AG04450 (cell line): ENCODE measurements at regions not wholly inside any gene's neighbourhood (a gene's known extent, or its start where the extent isn't known, plus 50 kb on each side); places are given as distances from the start of the nearest gene placed in this dataset. TPM values are rescaled to one million over a fixed set of nuclear protein-coding genes. Genes with fewer than 3 reads are reported as not detected.

ENCODE experiments used
- CTCF ChIA-PET: fragments of 300-600, 350-600 bp; formaldehyde crosslinking; extraction: SDS; loops from one replicate; lab custom pipeline; 2022; ENCODE audit warnings: antibody characterized with exemption, inconsistent platforms; lab: Charles Lee
- POLR2A ChIA-PET: fragments of 350-600 bp; formaldehyde crosslinking; extraction: SDS; loops from one replicate; lab custom pipeline; 2021; ENCODE audit warnings: antibody characterized with exemption, inconsistent platforms; lab: Yijun Ruan, JAX
- DNase-seq: peaks from one replicate; pipeline ENCODE4 v3.0.0-alpha.2; 2011; ENCODE audit warnings: low read depth, low spot score
- H3K27ac ChIP-seq: one replicate; pipeline ENCODE4 v1.5.1; 2012; ENCODE audit warnings: low read depth, low read length, control low read depth
- H3K27me3 ChIP-seq: one replicate; pipeline ENCODE4 v1.6.0; 2012; ENCODE audit warnings: low read length; ENCODE audit not compliant: control insufficient read depth, insufficient read depth
- H3K4me3 ChIP-seq: 2 replicates; pipeline ENCODE4 v1.5.1; 2011; ENCODE audit warnings: mild to moderate bottlenecking, low read depth, low read length, control low read depth
- H3K9me3 ChIP-seq: 2 replicates; pipeline ENCODE4 v1.5.1; 2012; ENCODE audit warnings: low read length; ENCODE audit not compliant: control insufficient read depth, insufficient read depth
- small RNA-seq: library from RNA; depleted of rRNA; stranded (forward); fragments of <200 nt; gene quantifications from one replicate; pipeline ENCODE3, GENCODE V24; 2012; ENCODE audit warnings: low read depth; ENCODE audit not compliant: insufficient read length
- TF ChIP-seq, protein P1 (sequence below): IDR thresholded peaks from 2 replicates; pipeline ENCODE4 v1.5.1; 2011; ENCODE audit warnings: low read depth, low read length, control low read depth, inconsistent platforms

- POLR2A ChIA-PET: no interaction called here
- TF ChIP-seq, protein P1, sequence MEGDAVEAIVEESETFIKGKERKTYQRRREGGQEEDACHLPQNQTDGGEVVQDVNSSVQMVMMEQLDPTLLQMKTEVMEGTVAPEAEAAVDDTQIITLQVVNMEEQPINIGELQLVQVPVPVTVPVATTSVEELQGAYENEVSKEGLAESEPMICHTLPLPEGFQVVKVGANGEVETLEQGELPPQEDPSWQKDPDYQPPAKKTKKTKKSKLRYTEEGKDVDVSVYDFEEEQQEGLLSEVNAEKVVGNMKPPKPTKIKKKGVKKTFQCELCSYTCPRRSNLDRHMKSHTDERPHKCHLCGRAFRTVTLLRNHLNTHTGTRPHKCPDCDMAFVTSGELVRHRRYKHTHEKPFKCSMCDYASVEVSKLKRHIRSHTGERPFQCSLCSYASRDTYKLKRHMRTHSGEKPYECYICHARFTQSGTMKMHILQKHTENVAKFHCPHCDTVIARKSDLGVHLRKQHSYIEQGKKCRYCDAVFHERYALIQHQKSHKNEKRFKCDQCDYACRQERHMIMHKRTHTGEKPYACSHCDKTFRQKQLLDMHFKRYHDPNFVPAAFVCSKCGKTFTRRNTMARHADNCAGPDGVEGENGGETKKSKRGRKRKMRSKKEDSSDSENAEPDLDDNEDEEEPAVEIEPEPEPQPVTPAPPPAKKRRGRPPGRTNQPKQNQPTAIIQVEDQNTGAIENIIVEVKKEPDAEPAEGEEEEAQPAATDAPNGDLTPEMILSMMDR: no peak
- no peak for DNase-seq
- CTCF ChIA-PET: no interaction called here
- no peak overlapping the region for H3K27ac ChIP-seq
- peaks cover 62% of the 10 kb centered on the region for H3K9me3 ChIP-seq
- no peaks in the 10 kb centered on the region for H3K27me3 ChIP-seq
- H3K4me3 ChIP-seq: no peak overlapping the region
Measured at GRCh38 chr2:15996536-15997423, 56.4 kb downstream of the MYCN start.

Small RNAs in the stretch of these regions (small RNA-seq; reads per million reads assigned to genes)
- gene AC174048.1 (not detected), gene RF00561 (not detected)
